ENCODE measurements at regions not wholly inside any gene's neighbourhood (a gene's known extent, or its start where the extent isn't known, plus 50 kb on each side); places are given as distances from the start of the nearest gene placed in this dataset.

GRCh38 chr12:39000370-39000769, 95.0 kb upstream of the CPNE8 start:
- TF ChIP-seq CTCF (IDR thresholded peaks at IDR 0.05; ENCODE audit: insufficient read depth, low read depth, low read length, missing control alignments), result no peak
- no peak overlapping the region for H3K4me3 ChIP-seq (ENCODE audit: low read length)
- DNase-seq (ENCODE audit: low read depth), result no peak

GRCh38 chr12:38998887-38999482, 93.6 kb upstream of the CPNE8 start:
- no peak for DNase-seq (ENCODE audit: low read depth)
- H3K4me3 ChIP-seq (ENCODE audit: low read length), result no peak overlapping the region
- TF ChIP-seq CTCF (IDR thresholded peaks at IDR 0.05; ENCODE audit: insufficient read depth, low read depth, low read length, missing control alignments), result no peak

GRCh38 chr12:38995249-38995648, 89.9 kb upstream of the CPNE8 start:
- no peak for TF ChIP-seq CTCF (IDR thresholded peaks at IDR 0.05; ENCODE audit: insufficient read depth, low read depth, low read length, missing control alignments)
- H3K4me3 ChIP-seq (ENCODE audit: low read length), result no peak overlapping the region
- no peak for DNase-seq (ENCODE audit: low read depth)

DNA sequence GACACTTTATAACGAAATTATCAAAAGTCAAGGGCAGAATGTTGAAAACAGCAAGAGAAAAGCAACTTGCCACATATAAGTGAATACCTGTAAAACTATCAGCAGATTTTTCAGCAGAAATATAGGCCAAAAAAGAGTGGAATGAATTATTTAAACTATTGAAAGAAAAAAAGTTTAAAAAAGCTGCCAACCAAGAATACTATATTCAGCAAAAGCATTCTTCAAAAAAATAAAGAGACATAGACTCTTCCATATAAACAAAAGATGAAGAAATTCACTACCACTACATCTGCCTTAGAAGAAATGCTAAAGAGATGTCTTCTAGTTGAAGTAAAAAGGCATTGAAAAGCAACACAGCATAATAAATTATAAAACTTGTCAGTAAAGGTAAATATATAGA, 80.6 kb upstream of the CPNE8 start:
- no peak for TF ChIP-seq CTCF (IDR thresholded peaks at IDR 0.05; ENCODE audit: insufficient read depth, low read depth, low read length, missing control alignments)
- DNase-seq (ENCODE audit: low read depth), result no peak
- no peak overlapping the region for H3K4me3 ChIP-seq (ENCODE audit: low read length)

DNA sequence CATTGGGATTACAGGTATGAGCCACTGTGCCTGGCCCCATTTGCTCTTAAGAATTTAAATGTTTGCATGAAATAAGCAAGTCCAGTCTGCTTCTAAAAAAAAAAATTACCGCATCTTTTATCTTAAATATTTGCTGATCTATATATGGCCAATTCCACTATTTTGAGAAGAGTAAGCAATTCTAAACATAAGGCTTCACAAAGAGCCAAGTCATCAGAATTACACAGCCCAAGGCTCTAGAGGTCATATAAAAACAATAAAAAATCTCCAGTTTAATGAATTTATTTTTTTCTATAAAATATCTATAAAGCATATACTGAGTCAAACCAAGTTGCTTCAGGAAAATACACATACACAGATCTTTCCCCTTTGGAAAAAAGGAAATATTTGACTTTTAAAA, 79.0 kb upstream of the CPNE8 start:
- DNase-seq (ENCODE audit: low read depth), result no peak
- no peak overlapping the region for H3K4me3 ChIP-seq (ENCODE audit: low read length)
- TF ChIP-seq CTCF (IDR thresholded peaks at IDR 0.05; ENCODE audit: insufficient read depth, low read depth, low read length, missing control alignments), result no peak

DNA sequence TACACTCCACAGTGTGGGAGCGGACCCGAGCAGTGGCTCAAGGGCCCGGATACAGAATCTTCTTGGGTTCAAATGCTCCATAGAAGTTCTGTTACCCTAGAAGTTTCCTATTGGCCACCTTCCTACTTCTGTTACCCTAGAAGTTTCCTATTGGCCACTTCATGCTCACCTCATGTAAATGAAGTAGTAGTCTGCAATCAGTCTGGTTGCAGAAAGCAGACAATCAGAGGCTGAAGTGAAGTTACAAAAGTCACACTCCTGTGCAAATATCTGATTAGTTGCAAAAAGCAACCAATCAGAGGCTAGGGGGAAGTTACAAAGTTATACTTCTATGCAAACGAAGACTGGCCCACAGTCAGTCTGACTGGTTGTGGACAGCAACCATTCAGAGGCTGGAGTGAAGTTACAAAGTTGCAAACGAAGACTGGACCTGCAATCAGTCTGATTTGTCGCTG, 77.8 kb upstream of the CPNE8 start:
- no peak for DNase-seq (ENCODE audit: low read depth)
- no peak for TF ChIP-seq CTCF (IDR thresholded peaks at IDR 0.05; ENCODE audit: insufficient read depth, low read depth, low read length, missing control alignments)
- H3K4me3 ChIP-seq (ENCODE audit: low read length), result no peak overlapping the region

DNA sequence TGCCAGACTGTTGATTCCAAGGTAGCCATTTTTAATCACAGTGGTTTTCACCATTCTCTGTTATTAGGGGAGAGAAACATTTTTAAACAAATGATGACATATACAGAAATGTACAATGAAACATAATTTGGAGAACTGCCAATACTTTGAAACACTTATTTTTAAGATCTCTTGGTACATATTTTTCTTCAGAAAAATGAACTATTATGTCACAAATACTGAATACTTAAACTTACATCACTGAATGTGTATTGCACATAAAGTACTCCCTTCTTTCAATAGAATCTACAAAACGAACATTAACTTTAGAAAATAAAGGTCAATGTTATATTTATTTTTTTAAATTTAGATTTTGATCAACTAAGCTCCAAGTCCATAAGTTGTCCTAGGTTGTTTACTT, 71.7 kb upstream of the CPNE8 start:
- no peak overlapping the region for H3K4me3 ChIP-seq (ENCODE audit: low read length)
- no peak for DNase-seq (ENCODE audit: low read depth)
- no peak for TF ChIP-seq CTCF (IDR thresholded peaks at IDR 0.05; ENCODE audit: insufficient read depth, low read depth, low read length, missing control alignments)
